Lower lobe of right lung (tissue), 2 donors: ENCODE measurements at regions not wholly inside any gene's neighbourhood (a gene's known extent, or its start where the extent isn't known, plus 50 kb on each side); places are given as distances from the start of the nearest gene placed in this dataset.

Experiments
- ATAC-seq, 2 donors: fragments of 200-7000 bp; cut with Tn5 transposase; one replicate each; pipeline ENCODE4 v1.9.1; 2020 to 2022; ENCODE audit warnings: mild to moderate bottlenecking in 2 of 2, moderate library complexity in 2 of 2
- DNase-seq: peaks from one replicate; pipeline ENCODE4 v3.0.0-alpha.2; 2020
- H3K27ac ChIP-seq: fragments of 200-600 bp; one replicate; pipeline ENCODE4 v1.8.0; 2022
- H3K27me3 ChIP-seq: fragments of 200-600 bp; one replicate; pipeline ENCODE4 v1.8.0; 2022; ENCODE audit warnings: low read depth
- H3K36me3 ChIP-seq: fragments of 200-600 bp; one replicate; pipeline ENCODE4 v1.8.0; 2022; ENCODE audit warnings: mild to moderate bottlenecking
- H3K4me1 ChIP-seq: fragments of 200-600 bp; one replicate; pipeline ENCODE4 v1.8.0; 2022
- H3K4me3 ChIP-seq: fragments of 200-600 bp; one replicate; pipeline ENCODE4 v1.8.0; 2022; ENCODE audit warnings: mild to moderate bottlenecking
- H3K9me3 ChIP-seq: fragments of 200-600 bp; one replicate; pipeline ENCODE4 v1.8.0; 2022
- CTCF ChIP-seq: fragments of 200-600 bp; IDR thresholded peaks from one replicate; pipeline ENCODE4 v1.8.0; 2022; ENCODE audit warnings: antibody characterized with exemption, mild to moderate bottlenecking
- intact Hi-C: fragments of 100-400 bp; cut with DNase I; formaldehyde crosslinking; loops from one replicate; pipeline ENCODE4 v1.11.0; 2022
- donor health status: DM: no; HTN: yes; CAD: no; lungs with severe emphysema.

- TF ChIP-seq CTCF = no peak
- intact Hi-C loops = no loop called here
- no peak for DNase-seq
- Histone ChIP-seq H3K9me3 (peaks cover 13% of the 10 kb centered on the region), H3K27me3 (no peaks in the 10 kb centered on the region), H3K4me3 (no peak overlapping the region), H3K36me3 (no peaks in the 10 kb centered on the region), H3K27ac (no peak overlapping the region), H3K4me1 (no peaks in the 10 kb centered on the region)
- no peak for ATAC-seq
These were observed 473.3 kb downstream of the LPIN1 start for GRCh38 chr2:12219761-12220160.

GRCh38 chr2:12221584-12221983, 475.2 kb downstream of the LPIN1 start:
- no peak for ATAC-seq
- no peak overlapping the region for H3K27ac ChIP-seq
- no peak for TF ChIP-seq CTCF
- peaks cover 13% of the 10 kb centered on the region for H3K9me3 ChIP-seq
- H3K27me3 ChIP-seq = no peaks in the 10 kb centered on the region
- no peak overlapping the region for H3K4me3 ChIP-seq
- no peaks in the 10 kb centered on the region for H3K4me1 ChIP-seq
- no peak for DNase-seq
- no peaks in the 10 kb centered on the region for H3K36me3 ChIP-seq
- intact Hi-C loops = no loop called here

GRCh38 chr2:12222554-12222953, 476.1 kb downstream of the LPIN1 start:
- DNase-seq (no peak), ATAC-seq (no peak)
- no peak for TF ChIP-seq CTCF
- Histone ChIP-seq H3K36me3 (no peaks in the 10 kb centered on the region), H3K4me1 (no peaks in the 10 kb centered on the region), H3K9me3 (peaks cover 13% of the 10 kb centered on the region), H3K27ac (no peak overlapping the region), H3K27me3 (no peaks in the 10 kb centered on the region), H3K4me3 (no peak overlapping the region)
- intact Hi-C loops = no loop called here

- Histone ChIP-seq H3K27me3 (no peaks in the 10 kb centered on the region), H3K9me3 (peaks cover 13% of the 10 kb centered on the region), H3K4me3 (no peak overlapping the region), H3K4me1 (no peaks in the 10 kb centered on the region), H3K36me3 (no peaks in the 10 kb centered on the region), H3K27ac (no peak overlapping the region)
- TF ChIP-seq CTCF = no peak
- DNase-seq (no peak), ATAC-seq (no peak)
- intact Hi-C loops = no loop called here
These were observed 477.3 kb downstream of the LPIN1 start for GRCh38 chr2:12223732-12224131.

- Histone ChIP-seq H3K27me3 (no peaks in the 10 kb centered on the region), H3K36me3 (no peaks in the 10 kb centered on the region), H3K9me3 (peaks cover 13% of the 10 kb centered on the region), H3K4me1 (no peaks in the 10 kb centered on the region), H3K27ac (no peak overlapping the region), H3K4me3 (no peak overlapping the region)
- intact Hi-C loops = no loop called here
- no peak for TF ChIP-seq CTCF
- no peak for ATAC-seq
- no peak for DNase-seq
These were observed 480.2 kb downstream of the LPIN1 start for GRCh38 chr2:12226653-12227052.
